ENCODE measurements at regions not wholly inside any gene's neighbourhood (a gene's known extent, or its start where the extent isn't known, plus 50 kb on each side); places are given as distances from the start of the nearest gene placed in this dataset.

GRCh38 chr2:129068543-129068942 is 749.9 kb upstream of the HS6ST1 start:
- no peak for TF ChIP-seq CTCF (conservative IDR thresholded peaks at IDR 0.05; ENCODE audit: low read depth, low read length)
- TF ChIP-seq EZH2 (IDR thresholded peaks at IDR 0.05; ENCODE audit: low read length, unreplicated experiment), result no peak
- TF ChIP-seq EZH2phosphoT487 (IDR thresholded peaks at IDR 0.05; ENCODE audit: borderline replicate concordance, low read length), result no peak
